B cell (primary cell): ENCODE measurements at regions not wholly inside any gene's neighbourhood (a gene's known extent, or its start where the extent isn't known, plus 50 kb on each side); places are given as distances from the start of the nearest gene placed in this dataset.

Experiments
- EZH2 ChIP-seq: IDR thresholded peaks from 2 replicates; pipeline ENCODE4 v1.6.1; 2012; ENCODE audit warnings: borderline replicate concordance, low read depth, mild to moderate bottlenecking, moderate library complexity, low read length; ENCODE audit not compliant: insufficient read depth, poor library complexity, severe bottlenecking
- TF ChIP-seq, protein P1 (sequence below): fragments of 200-600 bp; IDR thresholded peaks from one replicate; pipeline ENCODE4 v1.8.0; 2022; ENCODE audit warnings: antibody characterized with exemption, mild to moderate bottlenecking

DNA sequence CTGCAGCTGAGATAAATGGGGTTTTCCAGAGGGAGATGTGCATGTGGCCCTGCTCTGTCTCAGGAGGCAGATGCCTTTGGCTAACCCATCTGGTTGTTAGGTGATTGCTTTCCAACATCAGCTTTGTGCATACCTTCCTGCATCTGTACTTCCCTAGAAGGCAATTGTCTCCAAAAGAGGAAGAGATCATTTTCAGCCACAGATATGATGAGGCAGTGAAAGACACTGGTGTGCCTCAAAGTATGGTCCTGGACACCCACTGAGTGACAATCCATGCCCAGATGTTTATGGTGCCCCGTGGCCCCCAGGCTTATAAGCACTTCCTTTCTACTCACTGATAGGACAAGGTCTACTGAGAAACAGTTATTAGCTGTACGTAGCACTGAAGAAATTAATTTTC lies 117.5 kb upstream of the NR2F2 start:
- TF ChIP-seq, protein P1, sequence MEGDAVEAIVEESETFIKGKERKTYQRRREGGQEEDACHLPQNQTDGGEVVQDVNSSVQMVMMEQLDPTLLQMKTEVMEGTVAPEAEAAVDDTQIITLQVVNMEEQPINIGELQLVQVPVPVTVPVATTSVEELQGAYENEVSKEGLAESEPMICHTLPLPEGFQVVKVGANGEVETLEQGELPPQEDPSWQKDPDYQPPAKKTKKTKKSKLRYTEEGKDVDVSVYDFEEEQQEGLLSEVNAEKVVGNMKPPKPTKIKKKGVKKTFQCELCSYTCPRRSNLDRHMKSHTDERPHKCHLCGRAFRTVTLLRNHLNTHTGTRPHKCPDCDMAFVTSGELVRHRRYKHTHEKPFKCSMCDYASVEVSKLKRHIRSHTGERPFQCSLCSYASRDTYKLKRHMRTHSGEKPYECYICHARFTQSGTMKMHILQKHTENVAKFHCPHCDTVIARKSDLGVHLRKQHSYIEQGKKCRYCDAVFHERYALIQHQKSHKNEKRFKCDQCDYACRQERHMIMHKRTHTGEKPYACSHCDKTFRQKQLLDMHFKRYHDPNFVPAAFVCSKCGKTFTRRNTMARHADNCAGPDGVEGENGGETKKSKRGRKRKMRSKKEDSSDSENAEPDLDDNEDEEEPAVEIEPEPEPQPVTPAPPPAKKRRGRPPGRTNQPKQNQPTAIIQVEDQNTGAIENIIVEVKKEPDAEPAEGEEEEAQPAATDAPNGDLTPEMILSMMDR = no peak
- TF ChIP-seq EZH2 = no peak
